GM18868 (cell line): ENCODE measurements at regions not wholly inside any gene's neighbourhood (a gene's known extent, or its start where the extent isn't known, plus 50 kb on each side); places are given as distances from the start of the nearest gene placed in this dataset.
"Not testable (repeated sequence)": the region's sequence is repeated elsewhere in the genome, so short reads cannot be mapped to it uniquely, and the experiment has no call there.

Experiments used
- ATAC-seq: cut with Tn5 transposase; IDR thresholded peaks from one replicate; pipeline ENCODE4 v1.9.1; 2021; ENCODE audit warnings: mild to moderate bottlenecking, moderate library complexity; ENCODE audit not compliant: unreplicated experiment

GRCh38 chr21:7956074-7956452, 2565.3 kb upstream of the TPTE start:
- ATAC-seq: not testable (repeated sequence)

- not testable (repeated sequence) for ATAC-seq
Measured at GRCh38 chr21:7956998-7957712, 2564.2 kb upstream of the TPTE start.

GRCh38 chr21:7957713-7958064, 2563.7 kb upstream of the TPTE start:
- ATAC-seq: no peak
